SH-SY5Y (cell line): ENCODE measurements at regions not wholly inside any gene's neighbourhood (a gene's known extent, or its start where the extent isn't known, plus 50 kb on each side); places are given as distances from the start of the nearest gene placed in this dataset.

ENCODE experiments used
- GATA2 ChIP-seq: IDR thresholded peaks from 2 replicates; pipeline ENCODE4 v1.6.1; 2011; ENCODE audit warnings: mild to moderate bottlenecking, low read depth, low read length
- GATA3 ChIP-seq: IDR thresholded peaks from 2 replicates; pipeline ENCODE4 v1.6.1; 2011; ENCODE audit warnings: low read depth, mild to moderate bottlenecking, low read length, moderate library complexity

GRCh38 chr3:40691452-40691861 lies 166.7 kb downstream of the ZNF621 start:
- no peak for TF ChIP-seq GATA2
- TF ChIP-seq GATA3 = no peak
